ENCODE measurements at regions not wholly inside any gene's neighbourhood (a gene's known extent, or its start where the extent isn't known, plus 50 kb on each side); places are given as distances from the start of the nearest gene placed in this dataset.

DNA sequence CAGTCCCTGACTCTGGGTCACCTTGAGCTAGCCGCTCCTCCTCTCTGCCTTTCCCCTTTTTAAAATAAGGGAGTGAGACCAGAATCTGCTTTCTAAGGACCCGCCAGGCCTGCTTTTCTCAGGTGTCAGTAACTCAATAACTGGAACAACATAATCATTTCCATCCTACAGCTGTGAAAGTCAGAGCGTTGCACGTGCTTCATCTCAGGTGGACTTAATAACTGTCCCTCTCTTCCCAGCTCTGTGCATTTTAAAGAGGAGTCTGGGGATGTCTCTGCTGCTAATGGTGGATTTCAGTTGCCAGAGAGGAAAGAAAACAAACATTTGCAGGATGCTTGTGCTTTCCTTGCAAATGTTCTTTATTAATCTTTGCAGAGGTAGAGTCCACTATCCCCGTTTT, 93.7 kb downstream of the PCDH1 start:
- FAIRE-seq (no peak), ATAC-seq (no peak), DNase-seq (ENCODE audit: low spot score) (no peak)
- 0 out of 5 replicates have a peak, but pooled peaks cover 1 to 21% of the 10 kb centered on the region in 2 experiments for H3K27me3 ChIP-seq (ENCODE audit: control insufficient read depth in 1 of 2, insufficient read depth in 2 of 2, low read length in 2 of 2)
- H3K9me3 ChIP-seq (ENCODE audit: low read length) = no peaks in the 10 kb centered on the region
- POLR2A ChIA-PET = no interaction called here
- in situ Hi-C loops (cut with HindIII; ENCODE audit: extremely low pct_ligation_motif_present, low pct_unique_long_range_greater_than_20kb) (no loop called here), intact Hi-C loops (cut with micrococcal nuclease; ENCODE audit: unreplicated experiment) (no loop called here)
- 7% methylated on average over 5 of the region's 5 CpGs for WGBS (ENCODE audit: low lambda C conversion rate)
- H3K79me2 ChIP-seq (ENCODE audit: insufficient read depth, low read length) = no peaks in the 10 kb centered on the region
- no peak overlapping the region for H3K9ac ChIP-seq (ENCODE audit: insufficient read depth, low read depth, low read length)
- no TSS peak for BruUV-seq (replicated peaks)
- CTCF ChIA-PET (ENCODE audit: low intra/inter-chr PET ratio, low total read pairs) = no interaction called here
- no peak overlapping the region for H3K27ac ChIP-seq (ENCODE audit: extremely low read length, insufficient read depth, low read length)
- no peak overlapping the region for H3K4me3 ChIP-seq (replicated peaks in 1 of 3; ENCODE audit: insufficient read depth in 1 of 3, low read depth in 2 of 3, low read length in 3 of 3)
- H3K36me3 ChIP-seq (replicated peaks in 1 of 2; ENCODE audit: control insufficient read depth in 1 of 2, insufficient read depth in 2 of 2, low read length in 2 of 2) = no peaks in the 10 kb centered on the region
- no peaks in the 10 kb centered on the region for H4K20me1 ChIP-seq (ENCODE audit: insufficient read depth, low read length)
- H3K4me2 ChIP-seq (ENCODE audit: low read depth, low read length) = no peak overlapping the region
- no peaks in the 10 kb centered on the region for H3K4me1 ChIP-seq (ENCODE audit: insufficient read depth, low read length)
- no peak overlapping the region for H2AFZ ChIP-seq (ENCODE audit: low read length)
- TF ChIP-seq ZSCAN30 (CRISPR knock-in tag; IDR thresholded peaks at IDR 0.05) (no peak), HHEX (CRISPR knock-in tag; IDR thresholded peaks at IDR 0.05) (no peak), MAFG (CRISPR knock-in tag; IDR thresholded peaks at IDR 0.05) (no peak), ZNF232 (CRISPR knock-in tag; IDR thresholded peaks at IDR 0.05; ENCODE audit: borderline replicate concordance) (no peak), CHD4 (IDR thresholded peaks at IDR 0.05; ENCODE audit: borderline replicate concordance, low read length) (no peak), HNF4A (CRISPR knock-in tag; IDR thresholded peaks at IDR 0.05) (no peak), ARNT (IDR thresholded peaks at IDR 0.05) (no peak), TGIF2 (CRISPR knock-in tag; IDR thresholded peaks at IDR 0.05) (no peak), CEBPB (IDR thresholded peaks at IDR 0.05; ENCODE audit: borderline replicate concordance, low read depth, low read length) (no peak)
- TF ChIP-seq, protein P1, sequence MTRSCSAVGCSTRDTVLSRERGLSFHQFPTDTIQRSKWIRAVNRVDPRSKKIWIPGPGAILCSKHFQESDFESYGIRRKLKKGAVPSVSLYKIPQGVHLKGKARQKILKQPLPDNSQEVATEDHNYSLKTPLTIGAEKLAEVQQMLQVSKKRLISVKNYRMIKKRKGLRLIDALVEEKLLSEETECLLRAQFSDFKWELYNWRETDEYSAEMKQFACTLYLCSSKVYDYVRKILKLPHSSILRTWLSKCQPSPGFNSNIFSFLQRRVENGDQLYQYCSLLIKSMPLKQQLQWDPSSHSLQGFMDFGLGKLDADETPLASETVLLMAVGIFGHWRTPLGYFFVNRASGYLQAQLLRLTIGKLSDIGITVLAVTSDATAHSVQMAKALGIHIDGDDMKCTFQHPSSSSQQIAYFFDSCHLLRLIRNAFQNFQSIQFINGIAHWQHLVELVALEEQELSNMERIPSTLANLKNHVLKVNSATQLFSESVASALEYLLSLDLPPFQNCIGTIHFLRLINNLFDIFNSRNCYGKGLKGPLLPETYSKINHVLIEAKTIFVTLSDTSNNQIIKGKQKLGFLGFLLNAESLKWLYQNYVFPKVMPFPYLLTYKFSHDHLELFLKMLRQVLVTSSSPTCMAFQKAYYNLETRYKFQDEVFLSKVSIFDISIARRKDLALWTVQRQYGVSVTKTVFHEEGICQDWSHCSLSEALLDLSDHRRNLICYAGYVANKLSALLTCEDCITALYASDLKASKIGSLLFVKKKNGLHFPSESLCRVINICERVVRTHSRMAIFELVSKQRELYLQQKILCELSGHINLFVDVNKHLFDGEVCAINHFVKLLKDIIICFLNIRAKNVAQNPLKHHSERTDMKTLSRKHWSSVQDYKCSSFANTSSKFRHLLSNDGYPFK (CRISPR knock-in tag; IDR thresholded peaks at IDR 0.05; ENCODE audit: borderline replicate concordance) = no peak
- TF ChIP-seq, protein P2, sequence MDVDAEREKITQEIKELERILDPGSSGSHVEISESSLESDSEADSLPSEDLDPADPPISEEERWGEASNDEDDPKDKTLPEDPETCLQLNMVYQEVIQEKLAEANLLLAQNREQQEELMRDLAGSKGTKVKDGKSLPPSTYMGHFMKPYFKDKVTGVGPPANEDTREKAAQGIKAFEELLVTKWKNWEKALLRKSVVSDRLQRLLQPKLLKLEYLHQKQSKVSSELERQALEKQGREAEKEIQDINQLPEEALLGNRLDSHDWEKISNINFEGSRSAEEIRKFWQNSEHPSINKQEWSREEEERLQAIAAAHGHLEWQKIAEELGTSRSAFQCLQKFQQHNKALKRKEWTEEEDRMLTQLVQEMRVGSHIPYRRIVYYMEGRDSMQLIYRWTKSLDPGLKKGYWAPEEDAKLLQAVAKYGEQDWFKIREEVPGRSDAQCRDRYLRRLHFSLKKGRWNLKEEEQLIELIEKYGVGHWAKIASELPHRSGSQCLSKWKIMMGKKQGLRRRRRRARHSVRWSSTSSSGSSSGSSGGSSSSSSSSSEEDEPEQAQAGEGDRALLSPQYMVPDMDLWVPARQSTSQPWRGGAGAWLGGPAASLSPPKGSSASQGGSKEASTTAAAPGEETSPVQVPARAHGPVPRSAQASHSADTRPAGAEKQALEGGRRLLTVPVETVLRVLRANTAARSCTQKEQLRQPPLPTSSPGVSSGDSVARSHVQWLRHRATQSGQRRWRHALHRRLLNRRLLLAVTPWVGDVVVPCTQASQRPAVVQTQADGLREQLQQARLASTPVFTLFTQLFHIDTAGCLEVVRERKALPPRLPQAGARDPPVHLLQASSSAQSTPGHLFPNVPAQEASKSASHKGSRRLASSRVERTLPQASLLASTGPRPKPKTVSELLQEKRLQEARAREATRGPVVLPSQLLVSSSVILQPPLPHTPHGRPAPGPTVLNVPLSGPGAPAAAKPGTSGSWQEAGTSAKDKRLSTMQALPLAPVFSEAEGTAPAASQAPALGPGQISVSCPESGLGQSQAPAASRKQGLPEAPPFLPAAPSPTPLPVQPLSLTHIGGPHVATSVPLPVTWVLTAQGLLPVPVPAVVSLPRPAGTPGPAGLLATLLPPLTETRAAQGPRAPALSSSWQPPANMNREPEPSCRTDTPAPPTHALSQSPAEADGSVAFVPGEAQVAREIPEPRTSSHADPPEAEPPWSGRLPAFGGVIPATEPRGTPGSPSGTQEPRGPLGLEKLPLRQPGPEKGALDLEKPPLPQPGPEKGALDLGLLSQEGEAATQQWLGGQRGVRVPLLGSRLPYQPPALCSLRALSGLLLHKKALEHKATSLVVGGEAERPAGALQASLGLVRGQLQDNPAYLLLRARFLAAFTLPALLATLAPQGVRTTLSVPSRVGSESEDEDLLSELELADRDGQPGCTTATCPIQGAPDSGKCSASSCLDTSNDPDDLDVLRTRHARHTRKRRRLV (CRISPR knock-in tag; IDR thresholded peaks at IDR 0.05) = no peak
- TF ChIP-seq, protein P3, sequence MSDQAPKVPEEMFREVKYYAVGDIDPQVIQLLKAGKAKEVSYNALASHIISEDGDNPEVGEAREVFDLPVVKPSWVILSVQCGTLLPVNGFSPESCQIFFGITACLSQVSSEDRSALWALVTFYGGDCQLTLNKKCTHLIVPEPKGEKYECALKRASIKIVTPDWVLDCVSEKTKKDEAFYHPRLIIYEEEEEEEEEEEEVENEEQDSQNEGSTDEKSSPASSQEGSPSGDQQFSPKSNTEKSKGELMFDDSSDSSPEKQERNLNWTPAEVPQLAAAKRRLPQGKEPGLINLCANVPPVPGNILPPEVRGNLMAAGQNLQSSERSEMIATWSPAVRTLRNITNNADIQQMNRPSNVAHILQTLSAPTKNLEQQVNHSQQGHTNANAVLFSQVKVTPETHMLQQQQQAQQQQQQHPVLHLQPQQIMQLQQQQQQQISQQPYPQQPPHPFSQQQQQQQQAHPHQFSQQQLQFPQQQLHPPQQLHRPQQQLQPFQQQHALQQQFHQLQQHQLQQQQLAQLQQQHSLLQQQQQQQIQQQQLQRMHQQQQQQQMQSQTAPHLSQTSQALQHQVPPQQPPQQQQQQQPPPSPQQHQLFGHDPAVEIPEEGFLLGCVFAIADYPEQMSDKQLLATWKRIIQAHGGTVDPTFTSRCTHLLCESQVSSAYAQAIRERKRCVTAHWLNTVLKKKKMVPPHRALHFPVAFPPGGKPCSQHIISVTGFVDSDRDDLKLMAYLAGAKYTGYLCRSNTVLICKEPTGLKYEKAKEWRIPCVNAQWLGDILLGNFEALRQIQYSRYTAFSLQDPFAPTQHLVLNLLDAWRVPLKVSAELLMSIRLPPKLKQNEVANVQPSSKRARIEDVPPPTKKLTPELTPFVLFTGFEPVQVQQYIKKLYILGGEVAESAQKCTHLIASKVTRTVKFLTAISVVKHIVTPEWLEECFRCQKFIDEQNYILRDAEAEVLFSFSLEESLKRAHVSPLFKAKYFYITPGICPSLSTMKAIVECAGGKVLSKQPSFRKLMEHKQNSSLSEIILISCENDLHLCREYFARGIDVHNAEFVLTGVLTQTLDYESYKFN (CRISPR knock-in tag; conservative IDR thresholded peaks at IDR 0.05) = no peak
- TF ChIP-seq, protein P4, sequence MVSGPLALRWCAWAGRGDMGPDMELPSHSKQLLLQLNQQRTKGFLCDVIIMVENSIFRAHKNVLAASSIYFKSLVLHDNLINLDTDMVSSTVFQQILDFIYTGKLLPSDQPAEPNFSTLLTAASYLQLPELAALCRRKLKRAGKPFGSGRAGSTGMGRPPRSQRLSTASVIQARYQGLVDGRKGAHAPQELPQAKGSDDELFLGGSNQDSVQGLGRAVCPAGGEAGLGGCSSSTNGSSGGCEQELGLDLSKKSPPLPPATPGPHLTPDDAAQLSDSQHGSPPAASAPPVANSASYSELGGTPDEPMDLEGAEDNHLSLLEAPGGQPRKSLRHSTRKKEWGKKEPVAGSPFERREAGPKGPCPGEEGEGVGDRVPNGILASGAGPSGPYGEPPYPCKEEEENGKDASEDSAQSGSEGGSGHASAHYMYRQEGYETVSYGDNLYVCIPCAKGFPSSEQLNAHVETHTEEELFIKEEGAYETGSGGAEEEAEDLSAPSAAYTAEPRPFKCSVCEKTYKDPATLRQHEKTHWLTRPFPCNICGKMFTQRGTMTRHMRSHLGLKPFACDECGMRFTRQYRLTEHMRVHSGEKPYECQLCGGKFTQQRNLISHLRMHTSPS (CRISPR knock-in tag; IDR thresholded peaks at IDR 0.05; ENCODE audit: low read depth) = no peak

All from HepG2 (cell line).